ENCODE measurements at regions not wholly inside any gene's neighbourhood (a gene's known extent, or its start where the extent isn't known, plus 50 kb on each side); places are given as distances from the start of the nearest gene placed in this dataset.

GRCh38 chr14:39861696-39862095 lies 429.5 kb upstream of the FBXO33 start:
- Histone ChIP-seq H2BK120ac (ENCODE audit: low read depth, low read length) (no peak overlapping the region), H2AK5ac (ENCODE audit: low read length) (no peak overlapping the region), H3K56ac (ENCODE audit: low read length) (no peak overlapping the region), H2BK5ac (ENCODE audit: low read length) (no peak overlapping the region), H3K79me1 (ENCODE audit: low read length) (no peaks in the 10 kb centered on the region), H3K27ac (ENCODE audit: low read depth, low read length) (no peak overlapping the region), H3K23ac (ENCODE audit: low read length) (no peak overlapping the region), H3K9ac (ENCODE audit: low read length) (no peak overlapping the region), H4K8ac (ENCODE audit: low read depth, low read length) (no peak overlapping the region), H4K5ac (ENCODE audit: low read length) (no peak overlapping the region), H3K79me2 (ENCODE audit: control insufficient read depth, insufficient read depth, low read length) (no peaks in the 10 kb centered on the region), H3K18ac (ENCODE audit: low read length) (no peak overlapping the region), H3K4me1 (ENCODE audit: control insufficient read depth, low read depth, low read length) (no peaks in the 10 kb centered on the region), H2BK15ac (replicated peaks; ENCODE audit: low read depth) (no peak overlapping the region), H3K27me3 (ENCODE audit: insufficient read depth, low read length, poor library complexity) (no peaks in the 10 kb centered on the region), H3K36me3 (ENCODE audit: control insufficient read depth, insufficient read depth, low read length) (no peaks in the 10 kb centered on the region), H3K4me3 (ENCODE audit: low read length) (no peak overlapping the region), H3K4ac (ENCODE audit: low read depth, low read length) (no peak overlapping the region), H3K4me2 (ENCODE audit: low read length) (no peak overlapping the region)
- WGBS (ENCODE audit: extremely low coverage, insufficient coverage, low lambda C conversion rate): no CpG with 5 or more reads among the region's 2 CpGs
- DNase-seq: no peak

DNA sequence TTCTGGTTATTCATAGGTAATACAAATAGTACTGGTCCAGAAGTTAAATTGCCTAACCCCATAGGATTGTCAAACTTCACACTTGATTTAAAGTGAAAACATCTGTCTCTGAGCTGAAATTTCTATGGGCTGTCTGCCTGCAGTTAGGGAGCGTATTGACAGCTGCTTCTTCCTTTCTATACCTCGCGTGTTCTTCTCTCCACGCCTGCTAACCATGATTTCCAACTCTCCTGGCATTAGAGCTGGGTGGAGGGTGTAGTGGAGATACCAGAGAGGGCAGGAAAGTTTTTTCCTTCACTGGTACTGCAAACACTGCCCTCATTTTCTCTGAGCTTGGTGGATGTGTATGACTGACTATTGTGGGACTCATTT lies 429.0 kb upstream of the FBXO33 start:
- Histone ChIP-seq H2BK120ac (ENCODE audit: low read depth, low read length) (no peak overlapping the region), H3K4me3 (ENCODE audit: low read length) (no peak overlapping the region), H2BK15ac (replicated peaks; ENCODE audit: low read depth) (no peak overlapping the region), H3K9ac (ENCODE audit: low read length) (no peak overlapping the region), H3K79me2 (ENCODE audit: control insufficient read depth, insufficient read depth, low read length) (no peaks in the 10 kb centered on the region), H3K27ac (ENCODE audit: low read depth, low read length) (no peak overlapping the region), H3K27me3 (ENCODE audit: insufficient read depth, low read length, poor library complexity) (no peaks in the 10 kb centered on the region), H4K5ac (ENCODE audit: low read length) (no peak overlapping the region), H3K4me1 (ENCODE audit: control insufficient read depth, low read depth, low read length) (no peaks in the 10 kb centered on the region), H3K4me2 (ENCODE audit: low read length) (no peak overlapping the region), H3K56ac (ENCODE audit: low read length) (no peak overlapping the region), H3K36me3 (ENCODE audit: control insufficient read depth, insufficient read depth, low read length) (no peaks in the 10 kb centered on the region), H3K79me1 (ENCODE audit: low read length) (no peaks in the 10 kb centered on the region), H2BK5ac (ENCODE audit: low read length) (no peak overlapping the region), H4K8ac (ENCODE audit: low read depth, low read length) (no peak overlapping the region), H3K23ac (ENCODE audit: low read length) (no peak overlapping the region), H2AK5ac (ENCODE audit: low read length) (no peak overlapping the region), H3K4ac (ENCODE audit: low read depth, low read length) (no peak overlapping the region), H3K18ac (ENCODE audit: low read length) (no peak overlapping the region)
- WGBS (ENCODE audit: extremely low coverage, insufficient coverage, low lambda C conversion rate): no CpG with 5 or more reads among the region's 4 CpGs
- DNase-seq: no peak

DNA sequence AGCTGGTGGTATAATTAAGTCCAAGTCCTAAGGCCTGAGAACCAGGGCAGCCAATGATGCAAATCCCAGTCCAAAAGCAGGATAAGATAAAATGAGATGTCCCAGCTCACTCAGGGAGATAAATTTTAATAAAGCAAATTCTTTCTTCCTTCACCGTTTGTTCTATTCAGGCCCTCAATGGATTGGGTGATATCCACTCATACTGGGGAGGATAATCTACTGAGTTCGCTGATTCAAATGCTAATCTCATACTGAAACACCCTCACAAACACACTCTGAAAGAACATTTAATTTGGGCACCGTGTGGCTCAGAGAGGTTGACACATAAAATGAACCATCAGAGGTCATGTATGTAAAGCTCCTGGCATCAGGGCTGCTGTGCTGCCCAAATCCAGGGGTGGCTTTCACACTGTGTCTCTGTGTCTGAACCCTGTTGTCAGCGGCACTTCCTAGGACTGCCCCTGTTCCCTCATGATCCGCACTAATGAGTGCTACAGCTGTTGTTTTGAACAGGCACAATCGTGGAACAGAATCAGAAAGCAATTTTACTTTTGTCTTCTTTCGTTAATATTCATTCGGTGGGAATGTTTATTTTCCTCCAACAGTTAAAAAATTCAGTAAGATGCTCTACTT lies 428.5 kb upstream of the FBXO33 start:
- Histone ChIP-seq H3K79me1 (ENCODE audit: low read length) (no peaks in the 10 kb centered on the region), H2BK120ac (ENCODE audit: low read depth, low read length) (no peak overlapping the region), H4K8ac (ENCODE audit: low read depth, low read length) (no peak overlapping the region), H3K27me3 (ENCODE audit: insufficient read depth, low read length, poor library complexity) (no peaks in the 10 kb centered on the region), H3K18ac (ENCODE audit: low read length) (no peak overlapping the region), H3K9ac (ENCODE audit: low read length) (no peak overlapping the region), H3K4me3 (ENCODE audit: low read length) (no peak overlapping the region), H3K79me2 (ENCODE audit: control insufficient read depth, insufficient read depth, low read length) (no peaks in the 10 kb centered on the region), H3K4ac (ENCODE audit: low read depth, low read length) (no peak overlapping the region), H3K4me1 (ENCODE audit: control insufficient read depth, low read depth, low read length) (no peaks in the 10 kb centered on the region), H3K56ac (ENCODE audit: low read length) (no peak overlapping the region), H2BK15ac (replicated peaks; ENCODE audit: low read depth) (no peak overlapping the region), H2BK5ac (ENCODE audit: low read length) (no peak overlapping the region), H2AK5ac (ENCODE audit: low read length) (no peak overlapping the region), H3K27ac (ENCODE audit: low read depth, low read length) (no peak overlapping the region), H3K36me3 (ENCODE audit: control insufficient read depth, insufficient read depth, low read length) (no peaks in the 10 kb centered on the region), H4K5ac (ENCODE audit: low read length) (no peak overlapping the region), H3K23ac (ENCODE audit: low read length) (no peak overlapping the region), H3K4me2 (ENCODE audit: low read length) (no peak overlapping the region)
- no CpG with 5 or more reads among the region's 8 CpGs for WGBS (ENCODE audit: extremely low coverage, insufficient coverage, low lambda C conversion rate)
- no peak for DNase-seq

DNA sequence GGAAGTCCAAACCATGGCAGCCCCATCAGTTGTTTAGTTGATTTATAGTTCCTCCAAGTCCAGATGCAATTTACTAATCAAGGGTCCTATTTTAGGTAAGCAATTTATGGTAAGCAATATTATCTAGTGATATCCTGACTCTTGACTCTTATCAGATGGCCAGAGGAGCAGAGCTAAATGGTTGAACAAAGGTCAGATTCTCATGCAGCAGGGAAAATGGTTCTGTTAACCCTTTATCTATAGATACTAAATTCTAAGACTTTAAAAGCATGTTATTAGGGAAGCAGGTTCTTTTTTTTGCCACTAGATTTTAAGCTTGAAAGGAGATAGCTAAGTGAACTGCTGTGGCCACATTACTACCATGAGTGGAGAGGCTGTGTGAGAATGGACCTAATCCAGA lies 427.1 kb upstream of the FBXO33 start:
- Histone ChIP-seq H3K23ac (ENCODE audit: low read length) (no peak overlapping the region), H3K4ac (ENCODE audit: low read depth, low read length) (no peak overlapping the region), H3K9ac (ENCODE audit: low read length) (no peak overlapping the region), H3K56ac (ENCODE audit: low read length) (no peak overlapping the region), H2BK120ac (ENCODE audit: low read depth, low read length) (no peak overlapping the region), H2BK5ac (ENCODE audit: low read length) (no peak overlapping the region), H3K27ac (ENCODE audit: low read depth, low read length) (no peak overlapping the region), H3K4me3 (ENCODE audit: low read length) (no peak overlapping the region), H3K4me2 (ENCODE audit: low read length) (no peak overlapping the region), H2BK15ac (replicated peaks; ENCODE audit: low read depth) (no peak overlapping the region), H3K4me1 (ENCODE audit: control insufficient read depth, low read depth, low read length) (no peaks in the 10 kb centered on the region), H3K27me3 (ENCODE audit: insufficient read depth, low read length, poor library complexity) (no peaks in the 10 kb centered on the region), H2AK5ac (ENCODE audit: low read length) (no peak overlapping the region), H3K79me1 (ENCODE audit: low read length) (no peaks in the 10 kb centered on the region), H3K79me2 (ENCODE audit: control insufficient read depth, insufficient read depth, low read length) (no peaks in the 10 kb centered on the region), H4K8ac (ENCODE audit: low read depth, low read length) (no peak overlapping the region), H3K18ac (ENCODE audit: low read length) (no peak overlapping the region), H3K36me3 (ENCODE audit: control insufficient read depth, insufficient read depth, low read length) (no peaks in the 10 kb centered on the region), H4K5ac (ENCODE audit: low read length) (no peak overlapping the region)
- DNase-seq: no peak

DNA sequence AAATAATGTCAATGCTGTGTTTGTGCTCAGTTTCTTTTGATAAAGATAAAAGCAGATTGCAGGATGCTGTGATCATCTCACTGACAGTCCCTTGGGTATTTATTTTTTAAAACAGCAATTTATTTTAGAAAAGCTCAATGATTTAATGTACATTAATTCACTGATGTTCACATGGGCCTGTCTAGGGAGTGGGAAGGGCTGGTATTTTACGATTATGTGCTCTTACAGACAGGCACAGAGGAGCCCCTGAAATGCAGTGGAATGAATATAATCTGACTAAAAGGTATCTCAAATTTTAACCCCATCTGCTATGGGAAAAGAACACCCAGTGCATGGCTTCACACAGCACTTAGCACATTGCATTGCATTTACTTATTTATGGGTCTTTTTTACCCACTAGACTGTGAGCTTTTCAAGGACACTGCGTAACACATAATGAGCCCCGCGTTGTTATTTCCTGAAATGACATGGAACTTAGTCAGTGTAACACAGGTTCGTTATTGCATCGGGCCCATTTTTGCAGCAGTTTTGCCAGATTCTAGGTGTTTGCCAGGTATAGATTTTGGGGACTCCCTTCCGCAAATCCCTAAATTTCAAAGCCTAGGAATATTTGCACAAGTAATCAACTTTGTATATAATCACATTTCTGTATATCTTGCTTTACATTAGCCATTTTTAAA lies 425.3 kb upstream of the FBXO33 start:
- Histone ChIP-seq H4K8ac (ENCODE audit: low read depth, low read length) (no peak overlapping the region), H3K4me2 (ENCODE audit: low read length) (no peak overlapping the region), H3K27me3 (ENCODE audit: insufficient read depth, low read length, poor library complexity) (no peaks in the 10 kb centered on the region), H3K9ac (ENCODE audit: low read length) (no peak overlapping the region), H3K79me2 (ENCODE audit: control insufficient read depth, insufficient read depth, low read length) (no peaks in the 10 kb centered on the region), H3K56ac (ENCODE audit: low read length) (no peak overlapping the region), H3K36me3 (ENCODE audit: control insufficient read depth, insufficient read depth, low read length) (no peaks in the 10 kb centered on the region), H3K4me1 (ENCODE audit: control insufficient read depth, low read depth, low read length) (no peaks in the 10 kb centered on the region), H3K79me1 (ENCODE audit: low read length) (no peaks in the 10 kb centered on the region), H3K4me3 (ENCODE audit: low read length) (no peak overlapping the region), H2AK5ac (ENCODE audit: low read length) (no peak overlapping the region), H4K5ac (ENCODE audit: low read length) (no peak overlapping the region), H3K4ac (ENCODE audit: low read depth, low read length) (no peak overlapping the region), H2BK120ac (ENCODE audit: low read depth, low read length) (no peak overlapping the region), H3K23ac (ENCODE audit: low read length) (no peak overlapping the region), H3K27ac (ENCODE audit: low read depth, low read length) (no peak overlapping the region), H2BK15ac (replicated peaks; ENCODE audit: low read depth) (no peak overlapping the region), H2BK5ac (ENCODE audit: low read length) (no peak overlapping the region), H3K18ac (ENCODE audit: low read length) (no peak overlapping the region)
- no peak for DNase-seq
- no CpG with 5 or more reads among the region's 7 CpGs for WGBS (ENCODE audit: extremely low coverage, insufficient coverage, low lambda C conversion rate)

DNA sequence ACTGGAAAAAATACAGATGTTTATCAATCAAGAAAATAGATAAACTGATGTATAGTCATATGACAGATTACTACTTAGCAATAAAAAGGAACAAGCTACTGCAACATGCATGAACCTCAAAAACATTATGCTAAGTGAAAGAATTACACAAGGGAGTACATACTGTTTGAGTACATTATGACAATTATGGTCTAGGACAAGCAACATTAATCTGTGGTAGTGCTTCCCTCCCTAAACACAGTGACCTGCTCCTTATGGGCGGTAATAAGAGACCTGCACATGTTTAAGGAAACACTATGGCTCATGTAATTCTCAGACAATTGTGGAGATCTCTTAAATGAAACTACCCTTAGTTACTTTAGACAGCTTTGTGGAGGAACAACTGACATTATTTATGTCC lies 421.2 kb upstream of the FBXO33 start:
- Histone ChIP-seq H3K9ac (ENCODE audit: low read length) (no peak overlapping the region), H3K4me1 (ENCODE audit: control insufficient read depth, low read depth, low read length) (no peaks in the 10 kb centered on the region), H3K79me1 (ENCODE audit: low read length) (no peaks in the 10 kb centered on the region), H3K4me2 (ENCODE audit: low read length) (no peak overlapping the region), H3K79me2 (ENCODE audit: control insufficient read depth, insufficient read depth, low read length) (no peaks in the 10 kb centered on the region), H3K18ac (ENCODE audit: low read length) (no peak overlapping the region), H3K4ac (ENCODE audit: low read depth, low read length) (no peak overlapping the region), H4K5ac (ENCODE audit: low read length) (no peak overlapping the region), H3K27me3 (ENCODE audit: insufficient read depth, low read length, poor library complexity) (no peaks in the 10 kb centered on the region), H2BK15ac (replicated peaks; ENCODE audit: low read depth) (no peak overlapping the region), H3K36me3 (ENCODE audit: control insufficient read depth, insufficient read depth, low read length) (no peaks in the 10 kb centered on the region), H2BK5ac (ENCODE audit: low read length) (no peak overlapping the region), H4K8ac (ENCODE audit: low read depth, low read length) (no peak overlapping the region), H3K4me3 (ENCODE audit: low read length) (no peak overlapping the region), H3K23ac (ENCODE audit: low read length) (no peak overlapping the region), H3K27ac (ENCODE audit: low read depth, low read length) (no peak overlapping the region), H2AK5ac (ENCODE audit: low read length) (no peak overlapping the region), H2BK120ac (ENCODE audit: low read depth, low read length) (no peak overlapping the region), H3K56ac (ENCODE audit: low read length) (no peak overlapping the region)
- WGBS (ENCODE audit: extremely low coverage, insufficient coverage, low lambda C conversion rate): no CpG with 5 or more reads among the region's 1 CpG
- DNase-seq: no peak

Measured in mesendoderm (in vitro differentiated cells).